HG02981 (cell line): ENCODE measurements at regions not wholly inside any gene's neighbourhood (a gene's known extent, or its start where the extent isn't known, plus 50 kb on each side); places are given as distances from the start of the nearest gene placed in this dataset.
"Not testable (repeated sequence)": the region's sequence is repeated elsewhere in the genome, so short reads cannot be mapped to it uniquely, and the experiment has no call there.

ENCODE experiments used
- ATAC-seq: cut with Tn5 transposase; IDR thresholded peaks from one replicate; pipeline ENCODE4 v1.9.1; 2021; ENCODE audit warnings: mild to moderate bottlenecking, moderate library complexity; ENCODE audit not compliant: unreplicated experiment

DNA sequence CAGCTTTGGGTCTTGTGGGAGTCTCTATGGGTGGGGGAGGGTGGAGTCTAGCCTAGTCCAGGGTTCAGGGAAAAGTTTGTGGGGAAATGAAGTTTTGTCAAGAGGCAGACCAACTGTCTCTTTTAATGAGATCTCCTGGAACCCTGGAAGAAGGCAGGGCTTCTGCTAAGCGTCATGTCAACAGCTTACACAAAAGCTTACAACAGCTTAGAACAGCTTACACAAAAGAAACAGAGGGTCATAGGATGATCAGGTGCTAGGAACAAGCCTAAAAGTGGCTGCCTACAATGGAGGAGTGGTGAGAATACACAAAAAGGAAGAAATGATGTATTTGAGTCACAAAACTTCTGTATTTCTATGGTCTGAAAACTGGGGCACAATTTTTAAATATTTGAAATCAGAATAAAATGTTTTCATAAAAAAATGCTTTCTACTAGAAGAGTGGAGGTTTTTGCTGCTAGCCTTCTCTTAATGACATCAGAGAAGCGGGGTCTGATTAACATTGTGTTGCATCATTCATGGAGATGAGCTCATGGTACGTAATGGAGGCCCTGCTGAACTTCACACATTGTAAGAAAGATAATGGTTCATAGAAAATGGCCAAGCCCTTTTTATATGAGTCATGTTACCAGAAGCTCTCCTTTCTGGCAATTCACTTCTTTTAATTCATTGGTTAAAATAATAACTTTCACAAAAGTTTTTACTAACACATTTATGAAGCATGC, 351.0 kb downstream of the PIK3C3 start:
- ATAC-seq, result no peak

DNA sequence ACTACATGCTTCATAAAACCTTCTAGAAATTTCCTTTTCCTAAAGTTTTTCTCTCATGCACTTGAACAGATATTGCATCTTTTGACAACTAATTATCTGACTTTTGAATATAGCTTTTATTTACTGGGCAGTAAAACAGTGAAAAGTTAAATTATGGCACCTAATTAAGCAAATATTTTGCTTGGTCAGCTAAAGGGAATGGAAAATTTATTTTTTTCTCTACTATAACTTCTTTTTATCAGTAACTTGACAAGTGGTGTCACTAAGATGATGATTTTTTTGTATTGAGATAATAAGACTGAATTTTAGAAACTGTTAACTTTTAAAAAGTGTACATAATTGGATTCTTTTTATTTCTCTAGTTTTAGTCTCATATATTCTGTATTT, 351.6 kb downstream of the PIK3C3 start:
- ATAC-seq, result no peak

GRCh38 chr18:42310956-42311355, 355.9 kb downstream of the PIK3C3 start:
- no peak for ATAC-seq

DNA sequence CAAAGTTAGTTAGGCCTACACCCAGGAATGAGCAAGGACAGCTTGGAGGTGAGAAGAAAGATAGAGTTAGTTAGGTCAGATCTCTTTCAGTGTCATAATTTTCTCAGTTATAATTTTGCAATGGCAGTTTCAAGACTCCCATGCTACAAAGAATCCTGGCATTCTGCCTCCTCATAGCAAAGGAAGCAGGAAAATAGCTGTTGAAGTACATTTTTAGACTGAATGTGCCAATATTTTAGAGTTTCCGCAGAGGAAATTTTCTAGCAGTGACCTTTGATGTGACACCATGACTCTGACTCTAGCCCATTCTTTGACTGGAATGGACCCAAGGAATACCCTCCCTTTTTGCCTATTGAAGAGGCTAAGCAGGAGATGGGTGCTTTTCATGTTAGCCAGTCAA, 371.7 kb downstream of the PIK3C3 start:
- ATAC-seq, result no peak

DNA sequence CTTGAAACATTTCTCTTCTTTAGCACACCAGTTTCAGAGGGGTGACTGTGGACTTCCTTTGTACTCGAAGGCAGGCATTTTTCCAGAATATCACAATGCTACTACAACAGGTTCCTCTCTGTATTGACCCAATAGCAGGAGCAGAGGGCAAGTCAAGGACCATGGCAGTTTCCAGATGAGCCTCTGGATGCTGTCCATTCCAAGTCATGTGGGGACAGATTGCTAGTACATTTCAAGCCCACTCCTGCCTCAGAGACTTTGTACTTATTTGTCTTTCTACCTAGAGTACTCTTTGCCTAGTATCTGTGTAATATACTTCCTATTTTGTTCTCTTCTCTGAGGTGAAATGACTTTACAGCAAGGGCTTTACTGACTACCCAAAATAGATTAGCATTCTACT, 373.9 kb downstream of the PIK3C3 start:
- ATAC-seq, result no peak

GRCh38 chr18:42330296-42330695, 375.3 kb downstream of the PIK3C3 start:
- ATAC-seq, result no peak

- no peak for ATAC-seq
These were observed 378.5 kb downstream of the PIK3C3 start for GRCh38 chr18:42333558-42333957.

- ATAC-seq, result no peak
These were observed 379.9 kb downstream of the PIK3C3 start for GRCh38 chr18:42334931-42335330.

DNA sequence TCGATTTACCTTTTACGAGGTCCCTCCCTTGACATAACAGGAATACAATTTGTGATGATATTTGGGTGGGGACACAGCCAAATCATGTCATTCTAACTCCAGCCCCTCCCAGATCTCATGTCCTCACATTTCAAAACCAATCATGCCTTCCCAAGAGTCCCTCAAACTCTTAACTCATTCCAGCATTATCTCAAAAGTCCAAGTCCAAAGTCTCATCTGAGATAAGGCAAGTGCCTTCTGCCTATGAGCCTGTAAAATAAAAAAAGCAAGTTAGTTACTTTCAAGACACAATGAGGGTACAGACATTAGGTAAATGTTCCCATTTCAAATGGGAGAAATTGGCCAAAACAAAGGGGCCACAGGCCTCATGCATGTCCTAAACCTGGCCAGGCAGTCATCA, 381.1 kb downstream of the PIK3C3 start:
- no peak for ATAC-seq

DNA sequence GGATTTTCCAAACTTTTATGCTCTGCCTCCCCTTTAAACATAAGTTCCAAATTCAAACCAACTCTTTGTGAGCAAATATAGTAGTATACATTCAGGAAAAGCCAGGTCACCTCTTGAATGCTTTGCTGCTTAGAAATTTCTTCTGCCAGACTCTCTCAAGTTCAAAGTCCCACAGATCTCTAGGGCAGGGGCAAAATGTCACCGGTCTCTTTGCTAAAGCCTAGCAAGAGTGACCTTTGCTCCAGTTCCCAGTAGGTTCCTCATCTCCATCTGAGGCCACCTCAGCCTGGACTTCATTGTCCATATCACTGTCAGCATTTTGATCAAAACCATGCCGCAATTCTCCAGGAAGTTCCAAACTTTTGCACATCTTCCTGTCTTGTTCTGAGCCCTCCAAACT, 382.3 kb downstream of the PIK3C3 start:
- ATAC-seq, result not testable (repeated sequence)

DNA sequence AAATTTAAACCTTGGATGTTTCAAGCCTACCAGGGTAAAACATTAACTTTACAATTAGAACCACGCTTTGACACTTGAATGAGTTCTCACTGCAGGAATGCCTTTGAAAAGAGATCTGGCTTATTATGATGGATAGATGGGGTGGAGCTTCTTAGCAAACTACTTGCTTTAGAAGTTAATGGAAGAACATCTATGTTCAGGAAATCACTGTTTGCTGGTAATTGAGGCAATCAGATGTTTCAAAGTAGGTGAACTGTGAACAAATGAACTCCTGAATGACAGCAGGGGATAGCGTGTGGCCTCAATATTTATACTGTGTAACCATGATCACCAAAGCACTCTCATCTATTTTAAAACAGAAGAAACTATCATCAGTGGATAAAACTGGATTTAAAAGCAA, 383.6 kb downstream of the PIK3C3 start:
- no peak for ATAC-seq

- ATAC-seq, result no peak
These were observed 384.3 kb downstream of the PIK3C3 start for GRCh38 chr18:42339372-42339771.

GRCh38 chr18:42340423-42341009, 385.5 kb downstream of the PIK3C3 start:
- no peak for ATAC-seq

DNA sequence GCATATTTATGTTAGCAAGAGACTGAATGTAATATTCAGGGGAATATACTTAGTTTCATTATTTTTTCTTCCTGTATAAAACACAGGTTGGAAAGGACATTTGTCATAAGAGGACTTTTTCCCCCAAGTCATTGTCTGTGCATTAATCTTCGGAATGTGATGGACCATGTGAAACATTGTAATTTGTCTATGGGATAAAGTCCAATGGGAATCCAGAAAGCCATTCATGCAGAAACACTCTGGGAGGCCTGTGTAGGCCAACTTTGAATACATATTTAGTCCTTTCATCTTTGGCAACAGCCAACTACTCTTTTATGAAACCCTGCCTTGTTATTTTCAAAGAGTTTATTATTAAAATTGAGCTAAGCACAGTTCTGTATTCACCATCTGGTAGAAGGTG, 386.4 kb downstream of the PIK3C3 start:
- ATAC-seq, result no peak

GRCh38 chr18:42348722-42349121, 393.7 kb downstream of the PIK3C3 start:
- ATAC-seq, result no peak

DNA sequence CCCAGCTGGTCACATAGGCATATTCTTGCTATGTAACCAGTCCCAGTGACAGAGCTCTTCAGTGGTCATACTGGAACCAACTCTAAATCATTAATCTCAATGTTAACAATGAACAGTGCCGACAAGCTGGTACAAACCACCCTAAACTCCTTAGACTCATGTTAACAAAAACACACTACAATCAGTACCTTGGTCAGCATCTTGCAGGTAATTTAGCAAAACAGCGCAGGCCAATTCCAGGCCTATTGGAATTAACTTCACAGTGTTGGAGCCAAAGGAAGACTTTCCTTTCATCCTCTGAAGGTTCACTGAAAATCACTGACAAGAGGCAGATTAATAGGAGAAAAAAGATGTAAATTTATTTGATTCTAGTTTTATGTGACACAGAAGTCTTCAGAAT, 396.4 kb downstream of the PIK3C3 start:
- ATAC-seq, result no peak

DNA sequence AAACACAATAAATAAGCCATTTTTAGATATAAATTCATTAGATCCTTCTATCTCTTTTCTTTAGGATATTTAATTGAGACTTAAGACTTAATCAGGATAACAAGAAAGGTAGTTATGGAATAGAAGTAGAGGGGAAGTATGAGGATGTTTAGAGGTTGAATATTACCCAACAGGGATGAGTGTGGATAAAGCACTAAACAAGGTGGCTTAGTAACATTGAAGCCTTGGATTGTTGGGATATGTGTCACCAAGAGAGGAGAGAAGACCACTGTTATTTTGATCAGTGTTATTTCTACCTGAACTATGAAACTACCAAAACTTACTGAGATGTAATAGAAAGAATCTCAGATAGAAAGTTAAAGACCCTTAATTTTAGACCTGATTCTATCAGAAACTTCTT, 405.7 kb downstream of the PIK3C3 start:
- ATAC-seq, result no peak

DNA sequence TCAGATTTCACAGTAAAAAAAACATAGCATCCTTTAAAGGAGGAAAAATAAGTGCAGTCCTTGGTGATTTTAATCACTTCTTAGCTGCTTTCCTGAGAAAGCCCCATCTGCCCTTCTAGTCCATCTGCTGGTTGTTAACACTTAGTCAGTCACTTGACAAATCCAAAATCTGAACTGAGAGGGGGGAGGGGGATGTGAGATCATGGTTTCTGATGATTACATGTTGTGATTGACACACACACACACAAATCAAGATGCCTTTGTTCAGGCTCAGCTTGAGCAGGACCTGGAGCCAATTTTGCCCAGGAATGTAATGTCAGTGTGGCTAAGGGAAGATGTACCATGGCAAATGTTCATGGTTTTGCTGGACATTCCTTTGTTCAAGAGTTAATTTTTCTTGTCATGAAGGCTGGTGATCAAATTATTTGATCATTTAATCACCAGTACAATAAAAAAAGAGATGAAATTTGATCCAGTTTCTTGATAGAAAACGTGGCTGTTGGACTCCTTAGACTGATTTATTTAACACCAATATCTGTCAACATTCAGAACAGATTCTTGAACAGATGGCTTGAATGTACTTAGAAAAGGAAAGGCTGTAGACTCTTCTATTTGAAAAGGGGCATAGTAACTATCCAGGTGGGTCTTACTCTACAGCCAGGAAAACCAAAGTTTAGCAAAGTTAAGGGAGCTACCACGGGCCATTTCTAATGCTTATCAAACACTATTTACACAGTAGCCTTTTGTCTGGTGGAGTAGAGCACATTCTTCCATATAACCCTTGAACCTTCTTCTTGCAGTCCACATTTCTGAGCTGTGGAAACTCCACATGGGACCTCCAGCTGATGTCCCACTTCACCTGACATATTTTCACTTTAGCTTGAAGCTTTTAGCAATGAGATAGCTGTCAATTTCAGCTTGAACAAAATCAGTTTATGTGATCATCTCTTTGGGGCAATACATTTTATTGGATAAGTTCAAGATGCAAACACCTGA, 408.7 kb downstream of the PIK3C3 start:
- ATAC-seq, result no peak

DNA sequence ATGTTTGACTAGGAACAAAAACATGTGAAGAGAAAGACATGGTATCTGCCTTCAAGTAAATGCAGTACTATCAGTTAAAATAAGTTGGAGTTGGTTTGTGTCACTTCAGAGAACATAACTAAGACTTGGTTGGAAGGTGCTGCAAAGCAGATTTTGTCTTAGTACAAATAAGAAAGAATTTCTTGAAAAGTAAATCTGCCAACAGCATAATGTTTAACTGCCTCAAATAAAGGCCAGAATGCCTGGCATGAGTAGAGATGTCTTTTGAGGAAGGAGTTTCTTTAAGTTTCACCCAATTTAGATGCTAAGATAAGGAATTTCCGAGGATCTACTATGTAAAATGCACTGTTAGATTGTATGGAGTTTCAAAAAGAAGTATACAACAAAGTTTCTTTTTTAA, 409.7 kb downstream of the PIK3C3 start:
- no peak for ATAC-seq

DNA sequence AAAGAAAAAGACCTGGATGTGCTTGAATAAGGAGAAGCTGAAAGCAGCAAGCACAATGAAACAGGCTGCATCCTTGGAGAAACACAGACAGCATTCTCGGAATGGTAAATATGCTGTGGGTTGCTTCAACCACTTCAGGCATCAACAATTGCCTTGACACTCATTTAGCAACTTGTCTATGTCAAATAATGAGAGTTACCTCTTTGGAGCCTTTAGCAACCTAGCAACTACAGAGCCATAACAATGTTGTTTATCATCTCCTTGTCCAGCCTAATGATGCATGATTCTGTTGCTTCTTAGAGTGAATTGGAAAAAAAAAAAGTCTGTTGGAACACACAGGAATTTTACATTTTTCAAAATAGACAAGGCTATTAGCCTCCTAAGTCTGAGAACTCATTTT, 410.6 kb downstream of the PIK3C3 start:
- no peak for ATAC-seq

DNA sequence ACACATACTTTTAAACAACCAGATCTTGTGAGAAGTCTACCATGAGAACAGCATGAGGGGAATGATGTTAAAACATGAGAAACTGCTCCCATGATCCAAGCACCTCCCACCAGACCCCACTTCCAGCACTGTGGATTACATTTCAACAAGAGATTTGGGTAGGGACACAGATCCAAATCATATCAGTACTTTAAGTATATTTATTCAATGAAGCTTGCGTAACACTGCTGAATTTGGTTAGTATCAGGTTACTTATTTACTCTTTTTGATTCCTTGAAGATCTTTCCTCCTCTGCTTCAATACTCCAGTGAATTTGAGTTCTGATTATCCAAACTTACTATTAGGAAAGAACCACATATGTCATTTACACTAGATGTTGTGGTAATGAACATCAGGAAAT, 418.6 kb downstream of the PIK3C3 start:
- no peak for ATAC-seq

DNA sequence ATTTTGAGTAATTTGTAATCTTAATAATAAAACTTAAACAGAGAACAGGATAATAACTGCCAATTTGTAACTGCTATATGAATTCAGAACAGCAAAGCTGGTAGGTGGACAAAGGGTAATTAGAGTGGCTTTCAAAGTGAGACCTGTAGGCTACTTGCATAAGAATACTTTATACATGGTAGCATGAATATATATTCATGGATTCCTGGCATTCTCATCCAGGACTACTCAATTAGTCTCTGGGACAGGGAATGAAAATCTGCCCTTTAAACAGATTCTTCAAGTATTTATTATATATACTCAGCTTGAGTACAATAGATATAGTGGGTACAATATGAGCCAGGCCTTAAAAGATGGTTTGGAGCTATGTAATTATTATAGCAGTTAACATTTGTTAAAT, 419.9 kb downstream of the PIK3C3 start:
- ATAC-seq, result no peak
